ENCODE measurements at regions not wholly inside any gene's neighbourhood (a gene's known extent, or its start where the extent isn't known, plus 50 kb on each side); places are given as distances from the start of the nearest gene placed in this dataset.

DNA sequence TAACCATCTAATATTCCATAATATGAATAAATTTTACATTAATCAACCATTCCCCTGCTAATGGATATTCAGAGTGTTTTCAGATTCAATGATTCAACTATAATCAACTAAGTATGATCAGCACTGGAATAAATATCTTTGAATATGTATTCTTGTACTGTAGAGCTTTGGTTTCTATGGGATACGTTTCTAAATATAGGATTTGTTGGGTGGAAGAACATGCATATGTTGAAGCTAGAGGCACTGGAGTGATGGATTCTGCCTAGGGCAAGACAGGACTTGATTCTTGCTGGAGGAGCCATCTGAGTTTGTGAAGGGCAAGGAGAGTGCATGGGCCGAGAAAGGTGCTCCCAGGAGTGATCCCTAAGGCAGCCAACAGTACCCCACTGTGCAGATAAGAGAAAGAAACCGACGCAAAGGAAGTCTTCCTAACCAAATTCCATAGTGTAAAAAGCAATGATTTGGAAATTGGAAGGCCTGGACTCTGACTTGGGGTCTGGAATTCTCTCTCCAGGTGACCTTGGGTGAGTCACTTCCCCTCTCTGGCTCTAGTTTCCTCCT is 418.7 kb downstream of the PREX1 start:
- no peak overlapping the region for H3K9ac ChIP-seq (ENCODE audit: low read length in 3 of 3)
- no peak for DNase-seq
- H3K4me1 ChIP-seq (ENCODE audit: control insufficient read depth in 2 of 3, insufficient read depth in 2 of 3, low read depth in 1 of 3, low read length in 3 of 3), result no peaks in the 10 kb centered on the region
- H3K27ac ChIP-seq (ENCODE audit: low read depth in 2 of 2, low read length in 2 of 2), result no peak overlapping the region
- no peak overlapping the region for H3K4me3 ChIP-seq (ENCODE audit: low read length in 3 of 3)
- FAIRE-seq, result no peak
- H3K27me3 ChIP-seq (ENCODE audit: control insufficient read depth, insufficient read depth, low read length), result no peaks in the 10 kb centered on the region
- H3K36me3 ChIP-seq (ENCODE audit: control insufficient read depth in 2 of 3, insufficient read depth in 3 of 3, low read length in 3 of 3), result no peaks in the 10 kb centered on the region
- no peaks in the 10 kb centered on the region for H3K9me3 ChIP-seq (ENCODE audit: control insufficient read depth in 2 of 3, insufficient read depth in 1 of 3, low read length in 3 of 3)
- intact Hi-C loops (cut with DNase I), result no loop called here
- TF ChIP-seq, protein P1, sequence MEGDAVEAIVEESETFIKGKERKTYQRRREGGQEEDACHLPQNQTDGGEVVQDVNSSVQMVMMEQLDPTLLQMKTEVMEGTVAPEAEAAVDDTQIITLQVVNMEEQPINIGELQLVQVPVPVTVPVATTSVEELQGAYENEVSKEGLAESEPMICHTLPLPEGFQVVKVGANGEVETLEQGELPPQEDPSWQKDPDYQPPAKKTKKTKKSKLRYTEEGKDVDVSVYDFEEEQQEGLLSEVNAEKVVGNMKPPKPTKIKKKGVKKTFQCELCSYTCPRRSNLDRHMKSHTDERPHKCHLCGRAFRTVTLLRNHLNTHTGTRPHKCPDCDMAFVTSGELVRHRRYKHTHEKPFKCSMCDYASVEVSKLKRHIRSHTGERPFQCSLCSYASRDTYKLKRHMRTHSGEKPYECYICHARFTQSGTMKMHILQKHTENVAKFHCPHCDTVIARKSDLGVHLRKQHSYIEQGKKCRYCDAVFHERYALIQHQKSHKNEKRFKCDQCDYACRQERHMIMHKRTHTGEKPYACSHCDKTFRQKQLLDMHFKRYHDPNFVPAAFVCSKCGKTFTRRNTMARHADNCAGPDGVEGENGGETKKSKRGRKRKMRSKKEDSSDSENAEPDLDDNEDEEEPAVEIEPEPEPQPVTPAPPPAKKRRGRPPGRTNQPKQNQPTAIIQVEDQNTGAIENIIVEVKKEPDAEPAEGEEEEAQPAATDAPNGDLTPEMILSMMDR (IDR thresholded peaks at IDR 0.05; ENCODE audit: borderline replicate concordance, extremely low read depth, insufficient read depth), result no peak

DNA sequence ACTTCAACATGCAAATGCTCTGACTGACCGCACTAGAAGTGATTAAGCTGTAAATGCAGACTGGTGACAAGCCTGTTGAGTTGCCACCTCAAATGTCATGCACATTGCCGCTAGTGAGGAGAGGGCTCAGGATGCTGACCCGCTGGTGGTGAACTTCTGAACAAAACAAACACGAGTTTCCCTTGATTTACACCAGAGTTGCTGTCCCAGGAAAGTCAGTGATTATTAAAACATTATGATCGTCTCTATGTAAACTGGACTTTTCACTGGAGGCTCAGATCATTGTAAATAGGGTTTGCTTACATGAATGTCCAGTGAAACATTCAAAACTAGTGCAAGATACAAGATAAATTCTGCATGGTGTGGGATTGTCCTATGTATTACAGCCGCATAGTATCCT is 420.1 kb downstream of the PREX1 start:
- H3K36me3 ChIP-seq (ENCODE audit: control insufficient read depth in 2 of 3, insufficient read depth in 3 of 3, low read length in 3 of 3), result no peaks in the 10 kb centered on the region
- H3K27ac ChIP-seq (ENCODE audit: low read depth in 2 of 2, low read length in 2 of 2), result no peak overlapping the region
- intact Hi-C loops (cut with DNase I), result no loop called here
- no peaks in the 10 kb centered on the region for H3K9me3 ChIP-seq (ENCODE audit: control insufficient read depth in 2 of 3, insufficient read depth in 1 of 3, low read length in 3 of 3)
- FAIRE-seq, result no peak
- H3K27me3 ChIP-seq (ENCODE audit: control insufficient read depth, insufficient read depth, low read length), result no peaks in the 10 kb centered on the region
- H3K4me1 ChIP-seq (ENCODE audit: control insufficient read depth in 2 of 3, insufficient read depth in 2 of 3, low read depth in 1 of 3, low read length in 3 of 3), result no peaks in the 10 kb centered on the region
- TF ChIP-seq, protein P1 (IDR thresholded peaks at IDR 0.05; ENCODE audit: borderline replicate concordance, extremely low read depth, insufficient read depth), result no peak
- H3K9ac ChIP-seq (ENCODE audit: low read length in 3 of 3), result no peak overlapping the region
- DNase-seq, result no peak
- H3K4me3 ChIP-seq (ENCODE audit: low read length in 3 of 3), result no peak overlapping the region

DNA sequence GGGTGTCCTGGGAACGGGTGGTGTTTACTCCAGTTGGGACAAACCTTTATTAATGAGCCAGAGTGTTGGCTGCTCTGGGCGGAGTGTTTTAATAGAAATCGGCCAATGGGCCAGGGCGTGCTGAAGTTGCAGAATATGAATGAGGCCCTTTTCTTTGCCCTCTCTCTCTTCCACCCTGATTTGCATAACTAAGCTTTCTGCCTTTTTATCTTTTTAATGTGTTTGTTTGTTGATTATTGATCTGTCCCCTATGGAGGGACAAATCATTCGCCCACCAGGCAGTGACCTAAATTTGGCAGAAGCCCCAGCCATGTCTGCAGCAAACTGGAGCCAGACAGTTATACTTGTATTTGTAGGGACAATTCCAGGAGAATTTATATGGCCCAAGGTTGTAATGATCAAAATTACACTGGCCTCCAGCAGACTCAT is 420.9 kb downstream of the PREX1 start:
- Histone ChIP-seq H3K4me3 (ENCODE audit: low read length in 3 of 3) (no peak overlapping the region), H3K9me3 (ENCODE audit: control insufficient read depth in 2 of 3, insufficient read depth in 1 of 3, low read length in 3 of 3) (no peaks in the 10 kb centered on the region), H3K27ac (ENCODE audit: low read depth in 2 of 2, low read length in 2 of 2) (no peak overlapping the region), H3K27me3 (ENCODE audit: control insufficient read depth, insufficient read depth, low read length) (no peaks in the 10 kb centered on the region), H3K4me1 (ENCODE audit: control insufficient read depth in 2 of 3, insufficient read depth in 2 of 3, low read depth in 1 of 3, low read length in 3 of 3) (no peaks in the 10 kb centered on the region), H3K9ac (ENCODE audit: low read length in 3 of 3) (no peak overlapping the region), H3K36me3 (ENCODE audit: control insufficient read depth in 2 of 3, insufficient read depth in 3 of 3, low read length in 3 of 3) (no peaks in the 10 kb centered on the region)
- FAIRE-seq (no peak), DNase-seq (no peak)
- TF ChIP-seq, protein P1 (IDR thresholded peaks at IDR 0.05; ENCODE audit: borderline replicate concordance, extremely low read depth, insufficient read depth), result no peak
- intact Hi-C loops (cut with DNase I), result no loop called here

DNA sequence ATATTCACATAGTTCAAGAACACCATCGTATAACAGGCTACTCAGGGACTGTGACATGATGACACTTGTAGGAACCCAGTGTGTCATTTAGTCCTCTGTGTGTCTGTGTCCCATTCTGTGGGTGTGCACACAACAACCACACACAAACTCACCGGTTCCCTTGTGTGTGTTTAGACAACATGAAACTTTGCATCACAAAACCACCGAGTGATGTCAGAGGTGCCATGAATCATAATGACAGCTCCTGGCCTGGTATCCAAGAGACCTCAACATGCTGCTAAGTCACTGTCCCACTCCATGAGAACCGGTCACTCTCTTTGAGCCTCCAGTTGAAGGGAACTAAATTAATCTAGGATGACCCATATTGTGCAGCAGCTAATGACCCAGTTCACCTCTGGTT is 421.3 kb downstream of the PREX1 start:
- no peaks in the 10 kb centered on the region for H3K27me3 ChIP-seq (ENCODE audit: control insufficient read depth, insufficient read depth, low read length)
- FAIRE-seq (no peak), DNase-seq (no peak)
- H3K4me1 ChIP-seq (ENCODE audit: control insufficient read depth in 2 of 3, insufficient read depth in 2 of 3, low read depth in 1 of 3, low read length in 3 of 3), result no peaks in the 10 kb centered on the region
- H3K4me3 ChIP-seq (ENCODE audit: low read length in 3 of 3), result no peak overlapping the region
- no peaks in the 10 kb centered on the region for H3K9me3 ChIP-seq (ENCODE audit: control insufficient read depth in 2 of 3, insufficient read depth in 1 of 3, low read length in 3 of 3)
- no peak overlapping the region for H3K27ac ChIP-seq (ENCODE audit: low read depth in 2 of 2, low read length in 2 of 2)
- TF ChIP-seq, protein P1 (IDR thresholded peaks at IDR 0.05; ENCODE audit: borderline replicate concordance, extremely low read depth, insufficient read depth), result no peak
- no peaks in the 10 kb centered on the region for H3K36me3 ChIP-seq (ENCODE audit: control insufficient read depth in 2 of 3, insufficient read depth in 3 of 3, low read length in 3 of 3)
- intact Hi-C loops (cut with DNase I), result no loop called here
- H3K9ac ChIP-seq (ENCODE audit: low read length in 3 of 3), result no peak overlapping the region
